8988T (cell line): ENCODE measurements at regions not wholly inside any gene's neighbourhood (a gene's known extent, or its start where the extent isn't known, plus 50 kb on each side); places are given as distances from the start of the nearest gene placed in this dataset.

Source experiments
- DNase-seq: peaks from one replicate; pipeline ENCODE4 v3.0.0; 2011

GRCh38 chr19:28927456-28927855 lies 285.5 kb downstream of the UQCRFS1 start:
- no peak for DNase-seq

- DNase-seq: no peak
Observed at GRCh38 chr19:28920269-28921066, 292.5 kb downstream of the UQCRFS1 start.

- no peak for DNase-seq
Observed at GRCh38 chr19:28917621-28918020, 295.3 kb downstream of the UQCRFS1 start.

GRCh38 chr19:28915737-28916460 lies 297.1 kb downstream of the UQCRFS1 start:
- no peak for DNase-seq

GRCh38 chr19:28915202-28915601 lies 297.7 kb downstream of the UQCRFS1 start:
- DNase-seq: no peak

- no peak for DNase-seq
Observed at GRCh38 chr19:28914173-28914572, 298.8 kb downstream of the UQCRFS1 start.

GRCh38 chr19:28913626-28914025 lies 299.3 kb downstream of the UQCRFS1 start:
- DNase-seq: no peak

- DNase-seq: no peak
Observed at GRCh38 chr19:28908941-28909340, 304.0 kb downstream of the UQCRFS1 start.

GRCh38 chr19:28907534-28907933 lies 305.4 kb downstream of the UQCRFS1 start:
- DNase-seq: no peak

GRCh38 chr19:28905996-28906395 lies 307.0 kb downstream of the UQCRFS1 start:
- DNase-seq: no peak

GRCh38 chr19:28899703-28900102 lies 313.2 kb downstream of the UQCRFS1 start:
- DNase-seq: no peak

GRCh38 chr19:28898249-28898648 lies 314.7 kb downstream of the UQCRFS1 start:
- DNase-seq: no peak

- no peak for DNase-seq
Observed at GRCh38 chr19:28889941-28890670, 322.8 kb downstream of the UQCRFS1 start.

GRCh38 chr19:28887920-28888618 lies 324.9 kb downstream of the UQCRFS1 start:
- DNase-seq: no peak

GRCh38 chr19:28886708-28887107 lies 326.2 kb downstream of the UQCRFS1 start:
- no peak for DNase-seq

GRCh38 chr19:28885965-28886364 lies 327.0 kb downstream of the UQCRFS1 start:
- DNase-seq: no peak

GRCh38 chr19:28884786-28885476 lies 328.0 kb downstream of the UQCRFS1 start:
- no peak for DNase-seq

GRCh38 chr19:28883241-28883693 lies 329.7 kb downstream of the UQCRFS1 start:
- no peak for DNase-seq

GRCh38 chr19:28882818-28883217 lies 330.1 kb downstream of the UQCRFS1 start:
- DNase-seq: no peak

- DNase-seq: no peak
Observed at GRCh38 chr19:28881616-28882015, 331.3 kb downstream of the UQCRFS1 start.

- no peak for DNase-seq
Observed at GRCh38 chr19:28880735-28881401, 332.1 kb downstream of the UQCRFS1 start.
